Esophagus muscularis mucosa (tissue), 4 donors: ENCODE measurements at regions not wholly inside any gene's neighbourhood (a gene's known extent, or its start where the extent isn't known, plus 50 kb on each side); places are given as distances from the start of the nearest gene placed in this dataset.
A peak's percentile ranks its signal among the peaks of the same experiment; 100 is the strongest.

Experiments used
- DNase-seq: peaks from one replicate; pipeline ENCODE4 v3.0.0-alpha.2; 2017; ENCODE audit errors: extremely low spot score
- H3K27ac ChIP-seq, 4 donors: fragments of 200-600 bp; sonication (generic); replicated peaks in 1 of 4; 1 replicate in 3 of 4; 2 replicates in 1 of 4; pipeline ENCODE4 v1.5.1; 2016 to 2019; ENCODE audit warnings: mild to moderate bottlenecking in 1 of 4
- H3K27me3 ChIP-seq, 4 donors: fragments of 200-600 bp; sonication (generic); one replicate each; pipeline versions ENCODE4 v1.5.1 to v1.6.0; 2016 to 2019
- H3K36me3 ChIP-seq, 4 donors: fragments of 200-600 bp; sonication (generic); one replicate each; pipeline ENCODE4 v1.5.1; 2016 to 2019
- H3K4me1 ChIP-seq, 4 donors: fragments of 200-600 bp; sonication (generic); one replicate each; pipeline ENCODE4 v1.5.1; 2016 to 2019
- H3K4me3 ChIP-seq, 4 donors: fragments of 200-600 bp; sonication (generic); 1 replicate in 2 of 4; 2 replicates in 2 of 4; pipeline ENCODE4 v1.5.1; 2016 to 2019; ENCODE audit warnings: mild to moderate bottlenecking in 4 of 4, moderate library complexity in 1 of 4
- H3K9me3 ChIP-seq, 4 donors: fragments of 200-600 bp; sonication (generic); 1 replicate in 3 of 4; 2 replicates in 1 of 4; pipeline ENCODE4 v1.5.1; 2016 to 2019
- CTCF ChIP-seq, 3 experiments: fragments of 200-600 bp in 2 of 3; fragments of 450-650 bp in 1 of 3; sonication (generic) in 2 of 3; IDR thresholded peaks; one replicate each; pipeline ENCODE4 v1.5.1; 2017 to 2019; ENCODE audit warnings: antibody characterized with exemption in 3 of 3, mild to moderate bottlenecking in 2 of 3, moderate library complexity in 1 of 3
- EP300 ChIP-seq: sonication (generic); formaldehyde crosslinking; IDR thresholded peaks from one replicate; pipeline ENCODE4 v1.6.1; 2017; ENCODE audit warnings: antibody characterized with exemption
- POLR2A ChIP-seq: fragments of 450-650 bp; IDR thresholded peaks from one replicate; pipeline ENCODE4 v1.6.1; 2017; ENCODE audit warnings: antibody characterized with exemption, moderate library complexity, mild to moderate bottlenecking, low read depth
- POLR2AphosphoS5 ChIP-seq, 2 donors: sonication (generic); formaldehyde crosslinking; IDR thresholded peaks; one replicate each; pipeline ENCODE4 v1.6.1; 2017; ENCODE audit warnings: antibody characterized with exemption in 2 of 2
- WGBS: methylation state at CpG from one replicate; pipeline ENCODE4 v1.1.5; 2018; 5-methylcytosine and 5-hydroxymethylcytosine counted together
- intact Hi-C: fragments of 100-400 bp; cut with DNase I; formaldehyde crosslinking; loops from one replicate; pipeline ENCODE4 v1.15.1; 2023

- H3K4me1 ChIP-seq, result no peaks in the 10 kb centered on the region
- no peaks in the 10 kb centered on the region for H3K27me3 ChIP-seq
- H3K4me3 ChIP-seq, result no peak overlapping the region
- intact Hi-C loops, result no loop called here
- no peaks in the 10 kb centered on the region for H3K36me3 ChIP-seq
- no peaks in the 10 kb centered on the region for H3K9me3 ChIP-seq
- 85% methylated on average over 5 of the region's 5 CpGs for WGBS
- no peak for DNase-seq
- H3K27ac ChIP-seq, result no peak overlapping the region
- TF ChIP-seq CTCF (IDR thresholded peaks at IDR 0.05) (no peak), POLR2A (no peak), EP300 (no peak), POLR2AphosphoS5 (IDR thresholded peaks at IDR 0.05) (no peak)
These were observed 195.7 kb downstream of the LPIN1 start for GRCh38 chr2:11942178-11942569.

- TF ChIP-seq CTCF (IDR thresholded peaks at IDR 0.05) (no peak), POLR2A (no peak), POLR2AphosphoS5 (IDR thresholded peaks at IDR 0.05) (no peak), EP300 (no peak)
- Histone ChIP-seq H3K27me3 (no peaks in the 10 kb centered on the region), H3K27ac (no peak overlapping the region), H3K9me3 (no peaks in the 10 kb centered on the region), H3K4me1 (no peaks in the 10 kb centered on the region), H3K36me3 (no peaks in the 10 kb centered on the region), H3K4me3 (no peak overlapping the region)
- intact Hi-C loops, result no loop called here
- DNase-seq, result peak; percentile 7
- WGBS, result 80% methylated on average over 4 of the region's 4 CpGs
These were observed 197.9 kb downstream of the LPIN1 start for GRCh38 chr2:11944311-11944710.

- Histone ChIP-seq H3K4me1 (no peaks in the 10 kb centered on the region), H3K36me3 (no peaks in the 10 kb centered on the region), H3K27ac (no peak overlapping the region), H3K4me3 (no peak overlapping the region), H3K27me3 (no peaks in the 10 kb centered on the region), H3K9me3 (no peaks in the 10 kb centered on the region)
- TF ChIP-seq EP300 (no peak), CTCF (IDR thresholded peaks at IDR 0.05) (no peak), POLR2A (no peak), POLR2AphosphoS5 (IDR thresholded peaks at IDR 0.05) (no peak)
- WGBS, result 69% methylated on average over 5 of the region's 5 CpGs
- intact Hi-C loops, result no loop called here
- DNase-seq, result no peak
These were observed 199.0 kb downstream of the LPIN1 start for GRCh38 chr2:11945139-11946126.

GRCh38 chr2:11947956-11948355 is 201.5 kb downstream of the LPIN1 start:
- H3K36me3 ChIP-seq, result no peaks in the 10 kb centered on the region
- DNase-seq, result no peak
- no peak for TF ChIP-seq POLR2A
- H3K27ac ChIP-seq, result no peak overlapping the region
- intact Hi-C loops, result no loop called here
- no peaks in the 10 kb centered on the region for H3K27me3 ChIP-seq
- no peak overlapping the region for H3K4me3 ChIP-seq
- no peaks in the 10 kb centered on the region for H3K4me1 ChIP-seq
- 91% methylated on average over 4 of the region's 4 CpGs for WGBS
- no peaks in the 10 kb centered on the region for H3K9me3 ChIP-seq

GRCh38 chr2:11949732-11950523 is 203.5 kb downstream of the LPIN1 start:
- intact Hi-C loops, result no loop called here
- H3K36me3 ChIP-seq, result no peaks in the 10 kb centered on the region

More at GRCh38 chr2:11949732-11950523, 203.5 kb downstream of the LPIN1 start:
- 75% methylated on average over 4 of the region's 4 CpGs for WGBS
- no peak for DNase-seq
- H3K4me1 ChIP-seq, result no peaks in the 10 kb centered on the region
- no peak overlapping the region for H3K4me3 ChIP-seq
- no peaks in the 10 kb centered on the region for H3K9me3 ChIP-seq
- TF ChIP-seq POLR2A, result no peak
- TF ChIP-seq POLR2AphosphoS5 (IDR thresholded peaks at IDR 0.05), result no peak
- TF ChIP-seq EP300, result no peak
- no peaks in the 10 kb centered on the region for H3K27me3 ChIP-seq
- H3K27ac ChIP-seq, result no peak overlapping the region
